GM19452 (cell line): ENCODE measurements at regions not wholly inside any gene's neighbourhood (a gene's known extent, or its start where the extent isn't known, plus 50 kb on each side); places are given as distances from the start of the nearest gene placed in this dataset.

Experiments used
- ATAC-seq: cut with Tn5 transposase; IDR thresholded peaks from one replicate; pipeline ENCODE4 v1.9.1; 2021; ENCODE audit not compliant: unreplicated experiment

GRCh38 chr12:41777064-41777790 is 367.4 kb downstream of the GXYLT1 start:
- ATAC-seq, result no peak

GRCh38 chr12:41772478-41772877 is 372.2 kb downstream of the GXYLT1 start:
- no peak for ATAC-seq

GRCh38 chr12:41769810-41770209 is 374.9 kb downstream of the GXYLT1 start:
- peak; percentile 85 for ATAC-seq

- ATAC-seq, result no peak
Measured at GRCh38 chr12:41768456-41768855, 376.2 kb downstream of the GXYLT1 start.

- ATAC-seq, result no peak
Measured at GRCh38 chr12:41762691-41763090, 382.0 kb downstream of the GXYLT1 start.

GRCh38 chr12:41745593-41745992 is 399.1 kb downstream of the GXYLT1 start:
- no peak for ATAC-seq

GRCh38 chr12:41743835-41744234 is 400.8 kb downstream of the GXYLT1 start:
- no peak for ATAC-seq

- no peak for ATAC-seq
Measured at GRCh38 chr12:41739066-41739465, 405.6 kb downstream of the GXYLT1 start.

- ATAC-seq, result no peak
Measured at GRCh38 chr12:41737423-41737822, 407.3 kb downstream of the GXYLT1 start.

- ATAC-seq, result no peak
Measured at GRCh38 chr12:41736436-41736835, 408.2 kb downstream of the GXYLT1 start.

- no peak for ATAC-seq
Measured at GRCh38 chr12:41731691-41732090, 413.0 kb downstream of the GXYLT1 start.

- ATAC-seq, result no peak
Measured at GRCh38 chr12:41731061-41731460, 413.6 kb downstream of the GXYLT1 start.

- ATAC-seq, result no peak
Measured at GRCh38 chr12:41724216-41724615, 420.5 kb downstream of the GXYLT1 start.

GRCh38 chr12:41719214-41719613 is 425.5 kb downstream of the GXYLT1 start:
- no peak for ATAC-seq

- no peak for ATAC-seq
Measured at GRCh38 chr12:41715256-41715655, 429.4 kb downstream of the GXYLT1 start.

GRCh38 chr12:41709463-41710285 is 435.0 kb downstream of the GXYLT1 start:
- no peak for ATAC-seq

GRCh38 chr12:41709012-41709411 is 435.7 kb downstream of the GXYLT1 start:
- ATAC-seq, result no peak

GRCh38 chr12:41706376-41706775 is 438.3 kb downstream of the GXYLT1 start:
- ATAC-seq, result no peak

GRCh38 chr12:41701943-41702601 is 442.6 kb downstream of the GXYLT1 start:
- ATAC-seq, result no peak

- ATAC-seq, result no peak
Measured at GRCh38 chr12:41700940-41701339, 443.7 kb downstream of the GXYLT1 start.

GRCh38 chr12:41699658-41700057 is 445.0 kb downstream of the GXYLT1 start:
- ATAC-seq, result no peak

- ATAC-seq, result no peak
Measured at GRCh38 chr12:41697161-41697560, 447.5 kb downstream of the GXYLT1 start.
